ENCODE measurements at regions not wholly inside any gene's neighbourhood (a gene's known extent, or its start where the extent isn't known, plus 50 kb on each side); places are given as distances from the start of the nearest gene placed in this dataset.

DNA sequence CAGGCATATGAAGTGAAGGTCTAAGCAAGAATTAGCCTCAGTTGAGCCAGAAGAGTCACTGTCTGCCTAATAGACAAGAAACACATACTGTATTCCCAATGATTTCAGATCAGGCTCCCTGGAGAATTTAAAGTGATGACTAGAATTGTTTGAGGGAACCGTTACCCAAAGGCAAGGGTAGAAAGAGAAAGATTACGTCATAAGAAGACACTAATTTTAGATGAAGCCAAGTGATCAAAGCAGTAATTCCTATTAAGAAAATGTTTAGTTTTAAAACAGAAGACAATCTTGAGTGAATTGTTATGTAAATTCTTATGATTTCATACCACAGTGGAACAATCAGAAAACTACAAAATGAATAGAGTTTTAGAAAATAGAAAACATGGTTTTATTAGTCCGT, 194.5 kb upstream of the ARSJ start:
- ATAC-seq, result no peak
- no peaks in the 10 kb centered on the region for H3K27me3 Mint-ChIP-seq (ENCODE audit: low read depth)
- H3K36me3 Mint-ChIP-seq, result peaks cover 10% of the 10 kb centered on the region; the same call in 1 of the 2 replicates

GRCh38 chr4:114177628-114178027, 198.2 kb upstream of the ARSJ start:
- Mint-ChIP-seq H3K4me1 (no peaks in the 10 kb centered on the region), H3K36me3 (peaks cover 19% of the 10 kb centered on the region), H3K27ac (no peak overlapping the region), H3K27me3 (ENCODE audit: low read depth) (no peaks in the 10 kb centered on the region), H3K9me3 (peaks cover 36% of the 10 kb centered on the region), H3K4me3 (no peak overlapping the region)
- no peak for DNase-seq (ENCODE audit: low spot score)
- no peak for TF ChIP-seq NFYB (CRISPR knock-in tag; conservative IDR thresholded peaks at IDR 0.05; ENCODE audit: low read depth)
- TF ChIP-seq GABPB1 (CRISPR knock-in tag; IDR thresholded peaks at IDR 0.05), result no peak
- TF ChIP-seq GTF2I (CRISPR knock-in tag; conservative IDR thresholded peaks at IDR 0.05), result no peak
- ChIA-PET POLR2A (no interaction called here), CTCF (no interaction called here)
- ATAC-seq, result no peak

More for the DNA sequence above, 194.5 kb upstream of the ARSJ start:
- DNase-seq (ENCODE audit: low spot score), result no peak
- Mint-ChIP-seq H3K9me3 (peaks cover 23% of the 10 kb centered on the region), H3K4me1 (peaks cover 13% of the 10 kb centered on the region), H3K4me3 (no peak overlapping the region), H3K27ac (no peak overlapping the region)
- POLR2A ChIA-PET, result no interaction called here
- TF ChIP-seq RELA (CRISPR knock-in tag; IDR thresholded peaks at IDR 0.05; ENCODE audit: borderline replicate concordance) (no peak), OVOL2 (CRISPR knock-in tag; IDR thresholded peaks at IDR 0.05; ENCODE audit: borderline replicate concordance) (no peak), IRF2 (CRISPR knock-in tag; IDR thresholded peaks at IDR 0.05; ENCODE audit: borderline replicate concordance, low read depth) (no peak), PRRX2 (CRISPR knock-in tag; IDR thresholded peaks at IDR 0.05) (no peak), ETV6 (CRISPR knock-in tag; IDR thresholded peaks at IDR 0.05) (no peak), ZNF263 (CRISPR knock-in tag; IDR thresholded peaks at IDR 0.05; ENCODE audit: low read depth) (no peak), ZNF425 (CRISPR knock-in tag; conservative IDR thresholded peaks at IDR 0.05) (no peak), TEAD4 (CRISPR knock-in tag; IDR thresholded peaks at IDR 0.05) (no peak), ELF4 (CRISPR knock-in tag; IDR thresholded peaks at IDR 0.05; ENCODE audit: low read depth) (no peak), TP53 (CRISPR knock-in tag; IDR thresholded peaks at IDR 0.05) (no peak), NFATC4 (CRISPR knock-in tag; IDR thresholded peaks at IDR 0.05) (no peak), HMGXB4 (CRISPR knock-in tag; IDR thresholded peaks at IDR 0.05) (no peak), ZNF219 (CRISPR knock-in tag; IDR thresholded peaks at IDR 0.05; ENCODE audit: borderline replicate concordance) (no peak), JAZF1 (CRISPR knock-in tag; IDR thresholded peaks at IDR 0.05) (no peak), CTCF (IDR thresholded peaks at IDR 0.05) (no peak)
- TF ChIP-seq, protein P1, sequence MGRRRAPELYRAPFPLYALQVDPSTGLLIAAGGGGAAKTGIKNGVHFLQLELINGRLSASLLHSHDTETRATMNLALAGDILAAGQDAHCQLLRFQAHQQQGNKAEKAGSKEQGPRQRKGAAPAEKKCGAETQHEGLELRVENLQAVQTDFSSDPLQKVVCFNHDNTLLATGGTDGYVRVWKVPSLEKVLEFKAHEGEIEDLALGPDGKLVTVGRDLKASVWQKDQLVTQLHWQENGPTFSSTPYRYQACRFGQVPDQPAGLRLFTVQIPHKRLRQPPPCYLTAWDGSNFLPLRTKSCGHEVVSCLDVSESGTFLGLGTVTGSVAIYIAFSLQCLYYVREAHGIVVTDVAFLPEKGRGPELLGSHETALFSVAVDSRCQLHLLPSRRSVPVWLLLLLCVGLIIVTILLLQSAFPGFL (CRISPR knock-in tag; IDR thresholded peaks at IDR 0.05; ENCODE audit: borderline replicate concordance), result no peak
- TF ChIP-seq, protein P2, sequence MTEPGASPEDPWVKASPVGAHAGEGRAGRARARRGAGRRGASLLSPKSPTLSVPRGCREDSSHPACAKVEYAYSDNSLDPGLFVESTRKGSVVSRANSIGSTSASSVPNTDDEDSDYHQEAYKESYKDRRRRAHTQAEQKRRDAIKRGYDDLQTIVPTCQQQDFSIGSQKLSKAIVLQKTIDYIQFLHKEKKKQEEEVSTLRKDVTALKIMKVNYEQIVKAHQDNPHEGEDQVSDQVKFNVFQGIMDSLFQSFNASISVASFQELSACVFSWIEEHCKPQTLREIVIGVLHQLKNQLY (CRISPR knock-in tag; IDR thresholded peaks at IDR 0.05), result no peak
- CTCF ChIA-PET, result no interaction called here

All from WTC11 (cell line).